ENCODE measurements at regions not wholly inside any gene's neighbourhood (a gene's known extent, or its start where the extent isn't known, plus 50 kb on each side); places are given as distances from the start of the nearest gene placed in this dataset.
A peak's percentile ranks its signal among the peaks of the same experiment; 100 is the strongest.

- no peak for DNase-seq
Observed at GRCh38 chr6:159470397-159470796, 222.6 kb downstream of the SOD2 start.

- DNase-seq = no peak
Observed at GRCh38 chr6:159469443-159469842, 223.6 kb downstream of the SOD2 start.

GRCh38 chr6:159468994-159469393 lies 224.0 kb downstream of the SOD2 start:
- no peak for DNase-seq

- DNase-seq = no peak
Observed at GRCh38 chr6:159467473-159468041, 225.5 kb downstream of the SOD2 start.

GRCh38 chr6:159466926-159467325 lies 226.1 kb downstream of the SOD2 start:
- DNase-seq = no peak

GRCh38 chr6:159464816-159465215 lies 228.2 kb downstream of the SOD2 start:
- DNase-seq = no peak

- DNase-seq = peak in 1 of 2 experiments; percentile 63
Observed at GRCh38 chr6:159463119-159463829, 229.8 kb downstream of the SOD2 start.

- DNase-seq = no peak
Observed at GRCh38 chr6:159462431-159462830, 230.6 kb downstream of the SOD2 start.

- DNase-seq = no peak
Observed at GRCh38 chr6:159461998-159462397, 231.0 kb downstream of the SOD2 start.

- DNase-seq = no peak
Observed at GRCh38 chr6:159461266-159461665, 231.8 kb downstream of the SOD2 start.

GRCh38 chr6:159460476-159460875 lies 232.6 kb downstream of the SOD2 start:
- DNase-seq = no peak

GRCh38 chr6:159456349-159456748 lies 236.7 kb downstream of the SOD2 start:
- no peak for DNase-seq

- DNase-seq = no peak
Observed at GRCh38 chr6:159455700-159456274, 237.3 kb downstream of the SOD2 start.

- no peak for DNase-seq
Observed at GRCh38 chr6:159450815-159451465, 242.1 kb downstream of the SOD2 start.

- no peak for DNase-seq
Observed at GRCh38 chr6:159446340-159446739, 246.7 kb downstream of the SOD2 start.

- DNase-seq = no peak
Observed at GRCh38 chr6:159445351-159445750, 247.7 kb downstream of the SOD2 start.

- no peak for DNase-seq
Observed at GRCh38 chr6:159444056-159444760, 248.8 kb downstream of the SOD2 start.

GRCh38 chr6:159443417-159443920 lies 249.6 kb downstream of the SOD2 start:
- DNase-seq = no peak

- no peak for DNase-seq
Observed at GRCh38 chr6:159441704-159441981, 251.4 kb downstream of the SOD2 start.

- DNase-seq = no peak
Observed at GRCh38 chr6:159440911-159441703, 251.9 kb downstream of the SOD2 start.

GRCh38 chr6:159440349-159440748 lies 252.7 kb downstream of the SOD2 start:
- no peak for DNase-seq

GRCh38 chr6:159439651-159440050 lies 253.4 kb downstream of the SOD2 start:
- DNase-seq = no peak

GRCh38 chr6:159438106-159438505 lies 254.9 kb downstream of the SOD2 start:
- DNase-seq = no peak

All from NCI-H526 (cell line).